ENCODE measurements at regions not wholly inside any gene's neighbourhood (a gene's known extent, or its start where the extent isn't known, plus 50 kb on each side); places are given as distances from the start of the nearest gene placed in this dataset.

DNA sequence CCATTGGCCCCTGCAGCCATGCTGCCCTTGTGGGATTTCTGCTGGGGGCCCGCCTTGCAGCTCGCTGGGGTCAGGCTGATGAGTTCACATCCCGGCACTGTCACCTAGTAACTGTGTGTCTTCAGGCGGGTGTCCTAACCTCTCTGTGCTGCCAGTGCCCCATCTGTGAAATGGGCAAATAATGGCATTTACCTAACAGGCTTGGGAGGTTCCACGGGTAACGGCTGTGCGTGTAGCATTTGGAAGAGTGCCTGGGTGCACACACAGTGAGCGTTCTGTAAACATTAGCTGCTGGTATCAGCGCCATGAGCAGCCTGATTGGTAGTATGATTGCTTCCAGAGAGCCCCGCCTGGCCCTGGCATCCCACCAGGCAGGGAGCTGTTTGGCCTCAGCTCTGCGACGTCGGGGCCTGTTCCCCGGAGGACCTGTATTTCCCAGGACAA is 167.3 kb upstream of the GSE1 start:
- TF ChIP-seq CTCF (conservative IDR thresholded peaks at IDR 0.05) (no peak), ZFX (IDR thresholded peaks at IDR 0.05) (no peak)

Measured in C4-2B (cell line).